ENCODE measurements at regions not wholly inside any gene's neighbourhood (a gene's known extent, or its start where the extent isn't known, plus 50 kb on each side); places are given as distances from the start of the nearest gene placed in this dataset.

DNA sequence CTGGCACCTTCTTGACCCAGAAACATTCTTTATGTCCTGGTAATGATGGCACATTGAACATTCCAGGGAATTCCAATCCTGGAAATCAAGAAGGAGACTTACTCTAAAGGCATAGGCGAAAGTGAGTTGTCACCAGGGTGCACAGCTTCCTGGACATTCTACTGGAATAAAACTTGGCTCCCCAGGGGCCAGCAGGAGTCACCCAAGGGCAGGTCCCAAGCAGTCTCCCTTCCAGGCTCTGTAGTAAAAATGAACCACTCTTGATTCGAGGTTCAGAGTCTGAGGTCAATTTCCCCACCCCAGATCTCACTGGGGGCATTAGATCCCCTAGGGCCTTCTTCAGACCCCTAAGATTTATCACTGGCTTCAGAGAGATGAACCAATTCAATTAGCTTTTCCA lies 338.7 kb upstream of the GATB start:
- TF ChIP-seq, protein P1, sequence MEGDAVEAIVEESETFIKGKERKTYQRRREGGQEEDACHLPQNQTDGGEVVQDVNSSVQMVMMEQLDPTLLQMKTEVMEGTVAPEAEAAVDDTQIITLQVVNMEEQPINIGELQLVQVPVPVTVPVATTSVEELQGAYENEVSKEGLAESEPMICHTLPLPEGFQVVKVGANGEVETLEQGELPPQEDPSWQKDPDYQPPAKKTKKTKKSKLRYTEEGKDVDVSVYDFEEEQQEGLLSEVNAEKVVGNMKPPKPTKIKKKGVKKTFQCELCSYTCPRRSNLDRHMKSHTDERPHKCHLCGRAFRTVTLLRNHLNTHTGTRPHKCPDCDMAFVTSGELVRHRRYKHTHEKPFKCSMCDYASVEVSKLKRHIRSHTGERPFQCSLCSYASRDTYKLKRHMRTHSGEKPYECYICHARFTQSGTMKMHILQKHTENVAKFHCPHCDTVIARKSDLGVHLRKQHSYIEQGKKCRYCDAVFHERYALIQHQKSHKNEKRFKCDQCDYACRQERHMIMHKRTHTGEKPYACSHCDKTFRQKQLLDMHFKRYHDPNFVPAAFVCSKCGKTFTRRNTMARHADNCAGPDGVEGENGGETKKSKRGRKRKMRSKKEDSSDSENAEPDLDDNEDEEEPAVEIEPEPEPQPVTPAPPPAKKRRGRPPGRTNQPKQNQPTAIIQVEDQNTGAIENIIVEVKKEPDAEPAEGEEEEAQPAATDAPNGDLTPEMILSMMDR (conservative IDR thresholded peaks at IDR 0.05; ENCODE audit: low read length), result peak; percentile 60
- no peak for TF ChIP-seq EZH2phosphoT487 (IDR thresholded peaks at IDR 0.05; ENCODE audit: borderline replicate concordance)

All from Loucy (cell line).